Mesothelial cell of epicardium (in vitro differentiated cells): ENCODE measurements at regions not wholly inside any gene's neighbourhood (a gene's known extent, or its start where the extent isn't known, plus 50 kb on each side); places are given as distances from the start of the nearest gene placed in this dataset.

Source experiments
- DNase-seq, 2 experiments: peaks; one replicate each; pipeline ENCODE4 v3.0.0; 2021; ENCODE audit warnings: low spot score in 2 of 2; ENCODE audit not compliant: unreplicated experiment in 2 of 2
- H3K27ac Mint-ChIP-seq: 2 replicates; pipeline ENCODE4 v1.8.0; 2021; ENCODE audit warnings: mixed read lengths
- H3K27me3 Mint-ChIP-seq: 2 replicates; pipeline ENCODE4 v1.8.0; 2021; ENCODE audit warnings: low read depth, mixed read lengths
- H3K36me3 Mint-ChIP-seq: 2 replicates; pipeline ENCODE4 v1.8.0; 2021; ENCODE audit warnings: mixed read lengths
- H3K4me1 Mint-ChIP-seq: 2 replicates; pipeline ENCODE4 v1.8.0; 2021; ENCODE audit warnings: mixed read lengths
- H3K4me3 Mint-ChIP-seq: 2 replicates; pipeline ENCODE4 v1.8.0; 2021; ENCODE audit warnings: mild to moderate bottlenecking, moderate library complexity, mixed read lengths
- H3K9me3 Mint-ChIP-seq: 2 replicates; pipeline ENCODE4 v1.8.0; 2021; ENCODE audit warnings: mixed read lengths
- CTCF ChIP-seq: fragments of 200-600 bp; sonication (generic); IDR thresholded peaks from one replicate; pipeline ENCODE4 v1.5.0; 2021; ENCODE audit warnings: antibody characterized with exemption; ENCODE audit not compliant: unreplicated experiment

DNA sequence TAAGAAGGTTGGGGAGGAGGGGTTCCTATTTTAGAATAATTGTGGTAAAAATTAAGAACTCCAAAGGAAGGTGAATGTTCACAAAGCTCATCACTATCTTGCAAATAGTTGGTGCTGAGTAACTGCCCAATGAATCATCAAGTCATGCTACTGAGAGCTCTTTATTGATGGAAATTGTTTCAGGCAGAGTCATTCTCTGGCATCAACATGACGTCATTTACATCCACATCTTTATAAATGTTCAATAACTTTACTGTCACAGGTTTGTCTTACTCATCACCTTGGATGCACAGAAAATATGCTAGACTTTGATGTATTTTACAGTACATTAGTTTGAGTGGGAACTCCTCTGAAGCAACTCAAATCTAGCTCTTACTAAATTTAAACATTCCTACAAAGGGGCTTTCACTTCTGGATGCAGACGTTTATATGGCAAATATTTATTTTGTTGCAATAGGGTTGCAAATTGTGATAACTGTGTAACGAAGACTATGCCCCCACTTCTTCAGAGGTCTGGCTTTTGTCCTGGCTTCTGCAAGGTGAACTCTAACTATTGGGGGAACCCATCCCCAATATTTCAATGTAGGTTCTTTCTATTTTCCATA, 273.7 kb upstream of the AJAP1 start:
- Mint-ChIP-seq H3K9me3 (peaks cover 76% of the 10 kb centered on the region), H3K4me1 (no peaks in the 10 kb centered on the region), H3K27ac (no peak overlapping the region), H3K27me3 (no peaks in the 10 kb centered on the region), H3K4me3 (no peak overlapping the region), H3K36me3 (no peaks in the 10 kb centered on the region)
- no peak for TF ChIP-seq CTCF
- DNase-seq = no peak

GRCh38 chr1:4393191-4393590, 261.2 kb upstream of the AJAP1 start:
- H3K27me3 Mint-ChIP-seq = no peaks in the 10 kb centered on the region
- DNase-seq = no peak
- no peaks in the 10 kb centered on the region for H3K36me3 Mint-ChIP-seq
- no peak overlapping the region for H3K4me3 Mint-ChIP-seq
- no peak for TF ChIP-seq CTCF
- no peaks in the 10 kb centered on the region for H3K4me1 Mint-ChIP-seq
- H3K27ac Mint-ChIP-seq = no peak overlapping the region
- peaks cover 55% of the 10 kb centered on the region for H3K9me3 Mint-ChIP-seq

- no peak for DNase-seq
- Mint-ChIP-seq H3K27ac (no peak overlapping the region), H3K4me3 (no peak overlapping the region), H3K4me1 (no peaks in the 10 kb centered on the region), H3K36me3 (no peaks in the 10 kb centered on the region), H3K9me3 (peaks cover 50% of the 10 kb centered on the region), H3K27me3 (no peaks in the 10 kb centered on the region)
- TF ChIP-seq CTCF = no peak
Observed at GRCh38 chr1:4394366-4394765, 260.0 kb upstream of the AJAP1 start.

- no peak for DNase-seq
- Mint-ChIP-seq H3K4me3 (no peak overlapping the region), H3K4me1 (no peaks in the 10 kb centered on the region), H3K27ac (no peak overlapping the region), H3K27me3 (peaks cover 3% of the 10 kb centered on the region), H3K9me3 (peaks cover 44% of the 10 kb centered on the region), H3K36me3 (no peaks in the 10 kb centered on the region)
- TF ChIP-seq CTCF = no peak
Observed at GRCh38 chr1:4395158-4395557, 259.3 kb upstream of the AJAP1 start.

DNA sequence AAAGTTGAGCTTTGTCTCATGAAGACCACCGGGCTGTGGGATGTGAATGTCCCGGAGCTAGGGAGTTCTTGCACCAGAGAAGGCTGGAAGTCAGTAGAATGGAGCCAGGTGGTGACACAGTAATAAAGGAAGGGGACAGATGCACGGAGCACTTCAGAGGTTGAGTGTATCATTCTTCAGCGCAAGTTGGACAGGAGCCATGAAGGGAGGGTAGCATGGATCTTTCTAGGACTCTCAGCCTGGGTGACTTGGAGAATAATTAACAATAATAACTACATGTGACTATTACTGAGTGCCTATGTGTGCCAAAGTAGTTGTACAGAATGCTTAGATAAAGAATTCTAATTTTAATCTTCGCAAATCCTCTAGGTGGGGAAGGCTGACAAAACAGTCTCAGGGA, 258.7 kb upstream of the AJAP1 start:
- Mint-ChIP-seq H3K9me3 (peaks cover 43% of the 10 kb centered on the region), H3K36me3 (no peaks in the 10 kb centered on the region), H3K27ac (no peak overlapping the region), H3K4me3 (no peak overlapping the region), H3K27me3 (peaks cover 3% of the 10 kb centered on the region), H3K4me1 (no peaks in the 10 kb centered on the region)
- no peak for TF ChIP-seq CTCF
- no peak for DNase-seq

- Mint-ChIP-seq H3K27ac (no peak overlapping the region), H3K9me3 (peaks cover 36% of the 10 kb centered on the region), H3K27me3 (peaks cover 3% of the 10 kb centered on the region), H3K36me3 (no peaks in the 10 kb centered on the region), H3K4me1 (no peaks in the 10 kb centered on the region), H3K4me3 (no peak overlapping the region)
- DNase-seq = no peak
- TF ChIP-seq CTCF = no peak
Observed at GRCh38 chr1:4396551-4396950, 257.9 kb upstream of the AJAP1 start.
